ENCODE measurements at regions not wholly inside any gene's neighbourhood (a gene's known extent, or its start where the extent isn't known, plus 50 kb on each side); places are given as distances from the start of the nearest gene placed in this dataset.

GRCh38 chr9:88734527-88734926 is 199.5 kb downstream of the NXNL2 start (continued):
- TF ChIP-seq CHD7 (IDR thresholded peaks at IDR 0.05; ENCODE audit: insufficient replicate concordance, low read length) (no peak), CEBPB (IDR thresholded peaks at IDR 0.05; ENCODE audit: low read depth, low read length) (no peak), SUZ12 (IDR thresholded peaks at IDR 0.05; ENCODE audit: low read length) (no peak), GTF2F1 (IDR thresholded peaks at IDR 0.05; ENCODE audit: borderline replicate concordance, low read depth, low read length) (no peak), TEAD4 (IDR thresholded peaks at IDR 0.05; ENCODE audit: low read depth, low read length) (no peak), KDM1A (IDR thresholded peaks at IDR 0.05; ENCODE audit: borderline replicate concordance, low read length) (no peak), CBX8 (IDR thresholded peaks at IDR 0.05; ENCODE audit: borderline replicate concordance, low read depth, low read length) (no peak)

Measured in H1 (cell line).